GM23248 (cell line): ENCODE measurements at regions not wholly inside any gene's neighbourhood (a gene's known extent, or its start where the extent isn't known, plus 50 kb on each side); places are given as distances from the start of the nearest gene placed in this dataset.

Source experiments
- EZH2 ChIP-seq: fragments of 200-600 bp; sonication (generic); IDR thresholded peaks from 2 replicates; pipeline ENCODE4 v1.6.1; 2018; ENCODE audit warnings: antibody characterized with exemption, mild to moderate bottlenecking; ENCODE audit not compliant: insufficient read depth, poor library complexity, severe bottlenecking
- EZH2phosphoT487 ChIP-seq: fragments of 200-600 bp; sonication (generic); IDR thresholded peaks from 2 replicates; pipeline ENCODE4 v1.6.1; 2018; ENCODE audit warnings: antibody characterized with exemption, moderate library complexity, mild to moderate bottlenecking, low read depth; ENCODE audit not compliant: insufficient read depth

GRCh38 chr13:73254827-73255226 is 196.0 kb downstream of the KLF5 start:
- TF ChIP-seq EZH2phosphoT487, result no peak
- TF ChIP-seq EZH2, result no peak
